Kidney tubule cell (primary cell): ENCODE measurements at regions not wholly inside any gene's neighbourhood (a gene's known extent, or its start where the extent isn't known, plus 50 kb on each side); places are given as distances from the start of the nearest gene placed in this dataset.
"Not testable (repeated sequence)": the region's sequence is repeated elsewhere in the genome, so short reads cannot be mapped to it uniquely, and the experiment has no call there.

ENCODE experiments used
- DNase-seq: peaks from one replicate; pipeline ENCODE4 v3.0.0-alpha.2; 2018; ENCODE audit warnings: low spot score

DNA sequence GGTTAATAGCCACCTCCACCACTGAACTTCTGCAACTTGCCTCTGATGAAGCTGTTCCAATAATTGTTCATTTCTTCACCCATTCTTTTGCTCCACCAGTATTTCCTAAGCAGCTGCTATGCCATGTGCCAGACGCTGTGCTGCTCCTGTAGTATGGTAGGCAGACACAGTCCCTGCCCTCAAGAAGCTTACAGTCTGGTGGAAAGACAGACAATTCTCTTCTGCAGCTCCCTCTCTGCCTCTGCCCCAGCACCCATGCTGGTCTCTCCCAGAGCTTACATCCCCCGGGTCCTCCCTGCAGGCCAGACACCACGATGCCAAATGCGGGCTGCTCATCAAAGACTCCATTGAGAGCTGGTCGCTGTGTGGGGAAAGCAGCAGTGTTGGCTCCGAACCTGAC is 111.6 kb upstream of the ESRRB start:
- DNase-seq: no peak

- peak; percentile 49 for DNase-seq
These were observed 108.5 kb upstream of the ESRRB start for GRCh38 chr14:76267322-76268046.

- DNase-seq: no peak
These were observed 107.9 kb upstream of the ESRRB start for GRCh38 chr14:76268047-76268431.

DNA sequence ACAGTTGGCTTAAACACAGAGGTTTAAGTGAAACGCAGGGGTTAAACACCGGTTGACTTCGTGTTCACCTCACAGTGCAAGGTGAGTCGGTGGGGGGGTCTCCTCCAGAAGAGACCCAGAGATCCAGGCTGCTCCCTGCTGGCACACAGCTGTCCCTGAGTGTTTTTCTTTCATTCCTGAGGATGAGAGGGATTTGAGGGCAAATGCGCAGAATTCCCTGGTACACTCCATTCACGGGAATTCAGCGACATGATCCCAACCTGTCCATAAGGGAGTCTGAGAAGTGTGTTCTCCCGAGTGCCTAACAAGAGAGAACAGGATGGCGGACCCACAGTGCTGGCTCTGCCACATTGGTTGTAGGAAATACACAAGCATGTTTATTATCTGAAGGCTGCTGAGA is 107.2 kb upstream of the ESRRB start:
- no peak for DNase-seq

- DNase-seq: no peak
These were observed 104.7 kb upstream of the ESRRB start for GRCh38 chr14:76271041-76271755.

- no peak for DNase-seq
These were observed 103.6 kb upstream of the ESRRB start for GRCh38 chr14:76272349-76272748.

GRCh38 chr14:76272774-76273173 is 103.2 kb upstream of the ESRRB start:
- DNase-seq: no peak

GRCh38 chr14:76273346-76273745 is 102.6 kb upstream of the ESRRB start:
- no peak for DNase-seq

DNA sequence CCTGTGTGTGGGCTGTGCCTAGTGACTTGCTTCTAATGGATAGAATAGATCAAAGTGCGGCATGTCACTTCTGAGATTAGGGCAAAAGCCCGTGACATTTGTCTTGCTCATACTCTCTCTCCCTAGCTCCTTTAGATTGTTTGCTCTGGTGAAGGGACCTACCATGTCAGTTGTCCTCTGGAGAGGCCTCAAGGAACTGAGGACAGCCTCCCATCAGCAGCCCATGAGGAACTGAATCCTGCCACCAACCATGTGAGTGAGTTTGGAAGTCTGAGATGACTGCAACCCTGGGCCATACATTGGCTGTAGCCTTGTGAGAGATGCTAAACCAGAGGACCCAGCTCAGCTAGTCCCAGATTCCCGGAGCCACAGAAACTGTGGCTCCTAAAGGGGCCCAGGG is 101.6 kb upstream of the ESRRB start:
- no peak for DNase-seq

DNA sequence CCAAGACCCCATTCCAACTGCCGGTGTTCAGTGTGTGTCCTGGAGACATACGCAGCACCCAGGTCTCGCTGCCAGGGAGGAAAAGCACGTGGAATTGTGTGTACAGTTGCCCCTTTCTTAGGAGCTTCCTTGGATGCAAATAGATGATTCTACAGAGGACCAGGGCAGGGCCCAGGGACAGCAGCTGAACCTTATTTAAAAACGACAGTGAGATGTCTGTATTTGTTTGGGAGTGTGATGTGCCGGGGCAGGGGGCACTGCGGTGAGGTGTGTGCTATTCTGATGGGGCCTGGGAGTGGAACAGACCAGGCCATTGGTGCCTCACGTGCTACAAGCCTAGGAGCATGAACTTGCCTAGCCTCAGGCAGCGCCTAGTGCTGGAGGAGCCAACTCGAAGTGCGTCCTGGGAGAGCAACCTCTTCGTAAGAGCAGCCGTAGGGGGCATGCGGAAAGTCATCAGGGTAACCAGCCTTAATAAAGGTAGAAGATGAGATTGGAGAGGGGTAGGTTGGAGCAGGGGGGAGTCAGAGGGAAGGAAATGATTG is 98.3 kb upstream of the ESRRB start:
- DNase-seq: no peak

GRCh38 chr14:76280221-76280620 is 95.7 kb upstream of the ESRRB start:
- no peak for DNase-seq

DNA sequence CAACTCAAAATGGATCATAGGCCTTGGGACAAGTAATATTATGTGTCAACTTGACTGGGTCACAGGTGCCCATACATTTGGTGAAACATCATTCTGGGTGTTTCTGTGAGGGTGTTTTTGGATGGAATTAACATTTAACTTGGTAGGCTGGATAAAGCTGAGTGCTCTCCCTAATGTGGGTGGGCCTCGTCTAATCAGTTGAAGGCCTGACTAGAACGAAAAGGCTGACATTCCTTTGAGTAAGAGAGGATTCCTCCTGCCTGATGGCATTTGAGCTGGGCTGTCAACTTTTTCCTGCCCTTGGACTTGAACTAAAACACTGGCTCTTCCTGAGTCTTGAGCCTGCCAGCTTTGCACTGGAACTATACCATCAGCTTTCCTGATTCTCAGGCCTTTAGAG is 93.4 kb upstream of the ESRRB start:
- DNase-seq: no peak

GRCh38 chr14:76287063-76287462 is 88.9 kb upstream of the ESRRB start:
- DNase-seq: no peak

- DNase-seq: no peak
These were observed 86.7 kb upstream of the ESRRB start for GRCh38 chr14:76289276-76289675.

- DNase-seq: no peak
These were observed 83.4 kb upstream of the ESRRB start for GRCh38 chr14:76292561-76292960.

DNA sequence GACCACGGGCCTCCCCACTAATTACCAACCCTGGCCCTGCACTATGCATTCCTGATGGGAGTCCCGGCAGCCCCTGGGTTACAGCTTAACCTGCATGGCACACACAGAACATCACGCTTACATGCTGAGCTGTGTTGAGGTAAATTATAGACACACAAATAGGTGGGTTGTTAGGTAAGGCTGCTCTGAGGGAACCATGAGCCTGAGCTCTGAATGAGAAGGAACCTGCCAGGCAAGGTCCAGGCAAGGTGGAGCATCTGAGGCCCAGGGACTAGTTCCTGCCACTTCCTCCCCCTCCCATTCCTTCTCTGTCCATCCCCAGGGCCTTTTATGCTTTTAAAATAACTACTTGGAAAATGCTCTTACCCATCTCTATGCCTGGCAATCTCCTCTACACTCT is 82.7 kb upstream of the ESRRB start:
- no peak for DNase-seq

DNA sequence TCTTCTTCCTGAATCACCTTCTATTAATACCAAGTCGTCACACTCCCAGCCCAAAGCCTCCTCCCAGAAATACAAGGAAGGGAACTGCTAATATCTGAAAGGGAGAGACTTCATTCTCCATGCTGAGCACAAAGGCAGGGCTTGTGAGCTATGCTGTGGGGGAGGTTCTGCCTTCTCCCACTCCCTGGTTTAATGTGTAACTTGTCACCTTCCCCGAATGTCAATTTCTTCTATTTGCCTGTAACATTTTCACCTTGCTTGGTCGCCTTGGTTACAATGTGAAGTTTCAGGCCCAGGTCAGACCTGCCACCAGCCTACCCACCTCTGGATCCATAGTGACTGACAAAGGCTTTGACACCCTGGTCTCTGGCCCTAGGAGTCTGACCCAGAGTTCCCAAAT is 82.0 kb upstream of the ESRRB start:
- DNase-seq: peak; percentile 80

DNA sequence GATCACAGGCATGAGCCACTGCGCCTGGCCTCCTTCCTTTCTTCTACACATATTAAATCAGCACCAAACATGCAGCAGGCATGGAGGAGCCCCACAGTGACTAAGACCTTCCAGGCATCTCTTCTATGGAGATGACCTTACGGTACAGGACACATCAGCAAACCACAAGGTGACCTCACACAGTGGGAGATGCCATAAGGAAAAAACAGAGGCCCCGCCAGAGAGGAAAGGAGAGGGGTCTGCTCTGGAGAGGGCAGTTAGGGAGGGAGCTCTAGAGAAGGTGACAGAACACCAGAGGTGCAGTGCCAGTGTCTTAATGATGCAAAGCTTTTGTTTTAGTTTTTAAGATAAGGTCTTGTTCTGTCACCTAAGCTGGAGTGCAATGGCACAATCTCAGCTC is 81.1 kb upstream of the ESRRB start:
- peak; percentile 46 for DNase-seq

- no peak for DNase-seq
These were observed 77.0 kb upstream of the ESRRB start for GRCh38 chr14:76298896-76299295.

DNA sequence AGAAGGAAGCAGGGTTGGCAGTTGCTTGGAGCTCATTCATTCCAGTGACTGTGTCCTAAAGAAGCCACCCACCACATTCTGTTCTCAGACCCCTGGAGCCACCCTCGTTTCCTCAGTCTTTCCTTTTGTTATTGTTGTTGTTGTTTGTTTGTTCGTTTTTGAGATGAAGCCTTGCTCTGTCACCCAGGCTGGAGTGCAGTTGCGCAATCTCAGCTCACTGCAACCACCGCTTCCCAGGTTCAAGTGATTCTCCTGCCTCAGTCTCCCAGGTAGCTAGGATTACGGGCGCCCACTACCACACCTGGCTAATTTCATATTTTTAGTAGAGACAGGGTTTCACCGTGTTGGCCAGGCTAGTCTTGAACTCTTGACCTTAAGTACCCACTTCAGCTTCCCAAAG is 72.7 kb upstream of the ESRRB start:
- not testable (repeated sequence) for DNase-seq

DNA sequence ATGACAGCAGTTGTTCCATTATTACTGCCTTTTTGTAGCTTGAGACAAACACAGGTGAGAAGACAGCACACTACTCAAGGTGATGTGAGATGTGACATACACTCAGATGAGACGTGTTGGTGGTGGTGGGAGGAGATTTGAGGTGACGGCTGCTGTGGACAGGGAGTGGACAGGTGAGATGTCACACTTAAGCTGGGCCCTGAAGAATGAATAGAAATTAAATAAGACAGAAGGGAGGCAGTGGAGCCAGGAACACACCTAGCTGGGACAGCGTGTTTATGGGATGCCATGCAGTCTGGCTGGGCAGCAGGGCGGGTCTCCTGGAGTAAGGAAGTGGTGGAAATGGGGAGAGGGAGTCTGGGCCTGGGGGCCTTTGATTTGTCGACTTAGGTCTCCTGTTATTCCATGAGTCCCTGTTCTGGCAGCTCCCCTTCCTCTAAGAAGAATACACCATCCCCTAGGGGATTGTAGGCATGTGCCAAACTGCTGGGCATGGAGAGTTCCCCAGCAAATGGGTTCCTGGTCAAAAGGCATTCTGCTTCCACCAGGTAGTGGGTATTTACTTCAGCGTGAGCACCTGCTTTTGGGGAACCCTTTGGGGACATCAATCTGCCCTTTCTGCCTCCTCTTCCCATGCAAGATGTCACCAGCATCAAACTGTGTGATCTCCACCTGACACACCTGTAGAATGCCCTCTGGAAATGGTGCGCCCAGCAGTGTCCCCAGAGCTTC is 71.2 kb upstream of the ESRRB start:
- no peak for DNase-seq

DNA sequence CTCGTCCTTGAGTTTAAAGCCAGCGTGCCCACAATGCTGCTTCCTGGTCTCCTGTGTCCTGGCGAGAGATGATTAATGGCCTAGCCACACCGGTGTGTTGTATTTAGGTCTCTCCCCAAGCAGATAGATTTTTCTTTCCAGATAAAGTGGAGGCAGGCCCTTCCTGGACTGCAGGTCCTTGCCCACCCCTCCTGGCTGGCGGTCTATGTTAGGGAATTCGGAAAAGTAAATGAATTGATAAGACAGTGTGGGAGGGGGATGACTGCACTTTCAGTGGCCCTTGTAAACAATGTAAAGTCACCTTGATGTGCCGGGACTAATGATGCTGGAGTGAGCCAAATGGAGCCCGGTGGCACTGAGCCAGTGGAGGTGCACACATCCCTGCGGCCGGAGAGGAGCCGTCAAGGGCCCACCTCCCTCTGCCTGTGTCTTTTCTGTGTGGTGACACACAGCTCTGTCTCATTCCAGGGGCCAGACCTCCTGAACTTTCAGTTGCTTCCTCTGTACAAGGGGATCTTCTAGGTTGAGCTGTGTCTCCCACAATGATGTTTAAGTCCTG is 70.6 kb upstream of the ESRRB start:
- DNase-seq: no peak

- DNase-seq: no peak
These were observed 69.8 kb upstream of the ESRRB start for GRCh38 chr14:76306131-76306530.
